CD8-positive, alpha-beta memory T cell (primary cell): ENCODE measurements at regions not wholly inside any gene's neighbourhood (a gene's known extent, or its start where the extent isn't known, plus 50 kb on each side); places are given as distances from the start of the nearest gene placed in this dataset.

Experiments
- CTCF ChIA-PET: fragments of 350-600 bp; sonication (Branson Sonifier 250); formaldehyde crosslinking; loops from one replicate; lab custom pipeline; 2021; ENCODE audit warnings: antibody characterized with exemption; lab: Charles Lee
- POLR2A ChIA-PET: fragments of 350-600 bp; sonication (Branson Sonifier 250); formaldehyde crosslinking; loops from one replicate; lab custom pipeline; 2021; ENCODE audit warnings: antibody characterized with exemption; lab: Charles Lee
- DNase-seq, 5 donors: peaks; one replicate each; pipeline versions ENCODE4 v3.0.0 to v3.0.0-alpha.2; 2020 to 2022; ENCODE audit warnings: mixed read lengths in 1 of 5
- H3K27ac ChIP-seq: one replicate; pipeline ENCODE4 v1.7.0; 2013; ENCODE audit warnings: low read depth, mild to moderate bottlenecking, low read length, moderate library complexity
- H3K27me3 ChIP-seq: 2 replicates; pipeline ENCODE4 v1.7.0; 2013; ENCODE audit warnings: low read length, mild to moderate bottlenecking; ENCODE audit not compliant: insufficient read depth, poor library complexity, severe bottlenecking
- H3K36me3 ChIP-seq: 2 replicates; pipeline ENCODE4 v1.7.0; 2013; ENCODE audit warnings: mild to moderate bottlenecking, low read length, moderate library complexity; ENCODE audit not compliant: insufficient read depth
- H3K4me1 ChIP-seq: 2 replicates; pipeline ENCODE4 v1.7.0; 2013; ENCODE audit warnings: mild to moderate bottlenecking, low read length, moderate library complexity; ENCODE audit not compliant: insufficient read depth
- H3K4me3 ChIP-seq: 2 replicates; pipeline ENCODE4 v1.7.0; 2013; ENCODE audit warnings: mild to moderate bottlenecking, low read length
- H3K9me3 ChIP-seq: 2 replicates; pipeline ENCODE4 v1.7.0; 2013; ENCODE audit warnings: mild to moderate bottlenecking, low read length
- H3K27ac Mint-ChIP-seq, 8 donors: one replicate each; pipeline ENCODE4 v1.8.0; 2020 to 2021; ENCODE audit warnings: mixed read lengths in 8 of 8, mild to moderate bottlenecking in 6 of 8, inconsistent platforms in 3 of 8, moderate library complexity in 3 of 8
- H3K27me3 Mint-ChIP-seq, 2 donors: one replicate each; pipeline ENCODE4 v1.8.0; 2020 to 2021; ENCODE audit warnings: mixed read lengths in 2 of 2, mild to moderate bottlenecking in 1 of 2, moderate library complexity in 1 of 2
- H3K36me3 Mint-ChIP-seq, 3 donors: one replicate each; pipeline ENCODE4 v1.8.0; 2020 to 2021; ENCODE audit warnings: mixed read lengths in 3 of 3, inconsistent platforms in 1 of 3, mild to moderate bottlenecking in 1 of 3
- H3K4me1 Mint-ChIP-seq, 3 donors: one replicate each; pipeline ENCODE4 v1.8.0; 2020 to 2021; ENCODE audit warnings: mixed read lengths in 3 of 3, inconsistent platforms in 1 of 3, mild to moderate bottlenecking in 1 of 3
- H3K4me3 Mint-ChIP-seq, 7 donors: one replicate each; pipeline ENCODE4 v1.8.0; 2020 to 2021; ENCODE audit warnings: mixed read lengths in 7 of 7, mild to moderate bottlenecking in 6 of 7, moderate library complexity in 4 of 7, inconsistent platforms in 2 of 7
- H3K9me3 Mint-ChIP-seq, 5 donors: one replicate each; pipeline ENCODE4 v1.8.0; 2020 to 2022; ENCODE audit warnings: mixed read lengths in 5 of 5, mild to moderate bottlenecking in 3 of 5, moderate library complexity in 2 of 5, inconsistent platforms in 1 of 5

GRCh38 chr5:54905942-54906537, 79.4 kb downstream of the ESM1 start:
- H3K4me1 Mint-ChIP-seq, result peaks cover 9 to 12% (median 11%) of the 10 kb centered on the region in 3 donors
- no peak overlapping the region for H3K27ac ChIP-seq
- H3K27me3 Mint-ChIP-seq, result peaks cover 0 to 4% of the 10 kb centered on the region in 2 donors
- no peaks in the 10 kb centered on the region for H3K9me3 ChIP-seq
- DNase-seq, result peak; percentile 40 to 66 (median 50)
- no peak overlapping the region for H3K4me3 ChIP-seq
- H3K36me3 ChIP-seq, result no peaks in the 10 kb centered on the region
- ChIA-PET POLR2A (interaction anchor here (1.1 kb wide), 1 partner anchor 254 kb away, joined by 3 read pairs; the partner anchor contains the start of gene GPX8), CTCF (interaction anchor here (0.8 to 7.4 kb wide), 25 partner anchors 8 to 389 kb away, joined by 3 to 101 read pairs (median 4); partner anchors contain the start of genes GPX8 and SNX18)
- H3K27ac Mint-ChIP-seq, result no peak overlapping the region
- no peaks in the 10 kb centered on the region for H3K9me3 Mint-ChIP-seq
- H3K4me3 Mint-ChIP-seq, result no peak overlapping the region
- H3K27me3 ChIP-seq, result no peaks in the 10 kb centered on the region
- H3K4me1 ChIP-seq, result peaks cover 9% of the 10 kb centered on the region
- no peaks in the 10 kb centered on the region for H3K36me3 Mint-ChIP-seq

DNA sequence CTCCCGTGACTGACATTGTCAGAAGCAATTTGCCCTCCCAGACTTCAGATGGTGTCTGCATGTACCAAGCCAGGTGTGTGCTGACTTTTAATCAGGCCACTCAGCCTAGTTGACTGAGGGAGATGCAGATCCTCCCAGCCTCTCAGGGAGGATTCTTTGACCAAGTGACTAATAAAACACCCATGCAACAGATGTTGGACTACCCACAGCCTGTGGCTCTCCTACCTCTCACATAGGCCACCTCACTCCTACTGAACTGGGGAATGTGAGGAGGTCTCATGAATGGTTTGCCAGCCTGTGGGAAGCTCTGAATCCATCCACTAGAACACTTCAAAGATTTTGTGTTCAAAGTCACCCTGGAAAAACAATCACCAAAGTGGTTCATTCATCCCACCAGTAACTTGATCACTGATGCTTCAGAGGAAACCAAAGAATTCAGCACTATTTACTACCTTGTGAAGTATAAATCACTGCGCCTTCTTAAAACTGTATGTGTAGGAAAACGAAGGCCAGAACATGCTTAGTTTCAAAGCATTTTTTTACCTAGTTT, 80.1 kb downstream of the ESM1 start:
- H3K4me1 ChIP-seq, result peaks cover 9% of the 10 kb centered on the region
- H3K27ac Mint-ChIP-seq, result no peak overlapping the region
- H3K36me3 ChIP-seq, result no peaks in the 10 kb centered on the region
- peaks cover 9 to 12% (median 11%) of the 10 kb centered on the region in 3 donors for H3K4me1 Mint-ChIP-seq
- no peak overlapping the region for H3K27ac ChIP-seq
- H3K9me3 ChIP-seq, result no peaks in the 10 kb centered on the region
- H3K9me3 Mint-ChIP-seq, result no peaks in the 10 kb centered on the region
- ChIA-PET CTCF (interaction anchor here (1.9 to 7.4 kb wide), 5 partner anchors 9 to 252 kb away, joined by 7 to 101 read pairs (median 21); partner anchors contain the start of gene GPX8), POLR2A (no interaction called here)
- DNase-seq, result no peak
- H3K27me3 Mint-ChIP-seq, result peaks cover under 1 to 4% of the 10 kb centered on the region in 2 donors
- no peak overlapping the region for H3K4me3 ChIP-seq
- no peaks in the 10 kb centered on the region for H3K36me3 Mint-ChIP-seq
- H3K4me3 Mint-ChIP-seq, result no peak overlapping the region
- H3K27me3 ChIP-seq, result no peaks in the 10 kb centered on the region

DNA sequence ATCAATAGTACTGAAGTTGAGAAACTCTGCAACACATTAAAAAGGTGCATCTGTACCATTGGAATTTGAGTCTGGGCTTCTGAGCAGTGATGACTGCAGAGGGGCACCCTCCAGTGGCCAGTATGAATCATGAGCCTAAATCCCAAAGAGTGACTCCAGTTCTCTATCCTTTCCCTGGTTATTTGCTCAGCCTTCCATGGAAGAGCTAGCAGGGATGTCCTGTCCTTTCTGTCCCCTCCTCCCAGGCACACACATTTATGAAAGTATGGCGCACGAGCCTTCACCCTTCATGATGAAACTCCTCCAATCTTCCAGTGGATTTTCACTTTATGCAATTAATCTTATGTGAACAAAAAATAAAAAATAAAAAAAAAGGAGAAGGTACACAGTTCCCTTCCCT, 81.0 kb downstream of the ESM1 start:
- H3K4me1 ChIP-seq, result peaks cover 9% of the 10 kb centered on the region
- no peaks in the 10 kb centered on the region for H3K27me3 ChIP-seq
- H3K27me3 Mint-ChIP-seq, result peaks cover 5% of the 10 kb centered on the region in 2 donors
- H3K36me3 ChIP-seq, result no peaks in the 10 kb centered on the region
- H3K36me3 Mint-ChIP-seq, result no peaks in the 10 kb centered on the region
- POLR2A ChIA-PET, result no interaction called here
- H3K4me3 ChIP-seq, result no peak overlapping the region
- CTCF ChIA-PET, result interaction anchor here (0.9 to 7.4 kb wide), 3 partner anchors 39 to 253 kb away, joined by 3 to 101 read pairs (median 42); partner anchors contain the start of gene GPX8
- H3K4me1 Mint-ChIP-seq, result peaks cover 9 to 12% (median 11%) of the 10 kb centered on the region in 3 donors
- no peak overlapping the region for H3K4me3 Mint-ChIP-seq
- no peak overlapping the region for H3K27ac ChIP-seq
- H3K27ac Mint-ChIP-seq, result no peak overlapping the region
- DNase-seq, result no peak
- no peaks in the 10 kb centered on the region for H3K9me3 Mint-ChIP-seq
- H3K9me3 ChIP-seq, result no peaks in the 10 kb centered on the region

DNA sequence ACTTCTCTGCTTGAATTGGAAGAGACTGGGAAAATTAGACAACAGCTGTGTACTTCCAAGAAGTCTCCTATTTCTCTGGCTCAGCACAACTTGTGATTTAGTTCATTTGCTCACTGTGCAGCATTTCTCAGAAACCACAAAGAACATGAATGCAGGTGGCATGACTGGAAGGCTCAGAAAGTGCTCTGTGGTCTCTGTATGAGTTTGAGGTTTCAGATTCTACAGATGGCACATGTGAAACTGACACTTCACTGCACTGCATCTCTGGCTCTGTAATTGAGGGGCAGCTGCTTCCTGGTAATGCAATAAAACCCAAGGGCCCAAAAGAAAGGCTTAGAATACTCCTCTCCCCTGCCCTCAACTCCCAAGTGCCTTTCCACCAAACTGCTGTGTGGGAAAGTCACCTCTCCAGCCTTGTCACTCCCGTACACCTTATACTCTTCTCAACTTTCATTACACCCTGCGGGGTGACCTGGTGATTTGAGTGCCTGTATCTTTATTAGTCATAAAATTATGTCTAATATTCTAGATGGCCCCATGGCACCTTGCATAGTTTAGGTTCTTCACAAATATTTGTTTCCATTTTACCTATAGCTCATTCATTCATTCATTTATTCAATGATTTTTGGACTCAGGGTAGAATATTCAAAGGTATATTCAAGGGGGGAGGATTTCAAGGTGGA, 82.5 kb downstream of the ESM1 start:
- H3K4me1 Mint-ChIP-seq, result peaks cover 9 to 12% (median 11%) of the 10 kb centered on the region in 3 donors

GRCh38 chr5:54900984-54901725, 84.2 kb downstream of the ESM1 start:
- no peak overlapping the region for H3K4me3 Mint-ChIP-seq
- Histone ChIP-seq H3K4me1 (peaks cover 9% of the 10 kb centered on the region), H3K9me3 (no peaks in the 10 kb centered on the region), H3K27me3 (no peaks in the 10 kb centered on the region), H3K36me3 (no peaks in the 10 kb centered on the region), H3K27ac (no peak overlapping the region), H3K4me3 (no peak overlapping the region)
- H3K9me3 Mint-ChIP-seq, result no peaks in the 10 kb centered on the region
- ChIA-PET POLR2A (no interaction called here), CTCF (interaction anchor here (0.9 to 1.0 kb wide), 3 partner anchors 9 to 258 kb away, joined by 3 read pairs; partner anchors contain the start of gene GPX8)
- peaks cover 9 to 19% of the 10 kb centered on the region in 2 donors for H3K27me3 Mint-ChIP-seq
- peaks cover 0 to 1% (median 0%) of the 10 kb centered on the region in 3 donors for H3K36me3 Mint-ChIP-seq
- H3K4me1 Mint-ChIP-seq, result peaks cover 9 to 12% (median 11%) of the 10 kb centered on the region in 3 donors
- no peak for DNase-seq
- H3K27ac Mint-ChIP-seq, result peak overlapping the region in 1 of 8 donors; percentile 9

More for the DNA sequence above, 82.5 kb downstream of the ESM1 start:
- H3K27ac ChIP-seq, result no peak overlapping the region
- H3K36me3 ChIP-seq, result no peaks in the 10 kb centered on the region
- Mint-ChIP-seq H3K9me3 (no peaks in the 10 kb centered on the region), H3K36me3 (peaks cover 0 to 1% (median 0%) of the 10 kb centered on the region in 3 donors), H3K27ac (peak overlapping the region in 2 of 8 donors; percentile 3 to 30), H3K27me3 (peaks cover 9 to 10% of the 10 kb centered on the region in 2 donors), H3K4me3 (peak overlapping the region in 1 of 7 donors; percentile 3)
- ChIA-PET CTCF (interaction anchor here (0.8 to 7.4 kb wide), 2 partner anchors 193 to 255 kb away, joined by 3 to 101 read pairs; partner anchors contain the start of gene GPX8), POLR2A (no interaction called here)
- no peaks in the 10 kb centered on the region for H3K27me3 ChIP-seq
- H3K4me3 ChIP-seq, result no peak overlapping the region
- no peaks in the 10 kb centered on the region for H3K9me3 ChIP-seq
- peak in 4 of 5 donors; percentile 8 to 53 (median 24) for DNase-seq
- peaks cover 9% of the 10 kb centered on the region for H3K4me1 ChIP-seq

DNA sequence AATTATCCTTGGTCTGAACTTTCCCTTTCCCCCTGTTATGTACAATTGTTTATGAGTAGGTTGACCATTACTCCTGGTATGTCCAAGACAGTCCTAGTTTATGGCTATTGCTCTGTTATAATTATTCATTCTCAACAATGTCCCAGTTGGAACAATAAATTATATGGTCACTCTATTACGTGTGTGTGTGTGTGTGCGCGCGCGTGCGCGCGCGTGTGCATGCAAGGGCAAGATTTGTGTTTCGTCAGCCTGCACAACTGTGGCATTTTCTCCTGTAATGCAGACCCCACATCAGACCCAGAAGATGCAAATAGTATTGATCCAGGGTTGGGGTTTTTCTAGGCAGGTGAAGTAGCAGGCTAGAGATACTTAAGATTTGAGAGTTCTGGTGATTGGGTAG, 88.4 kb downstream of the ESM1 start:
- H3K4me3 ChIP-seq, result no peak overlapping the region
- H3K27ac ChIP-seq, result no peak overlapping the region
- H3K4me3 Mint-ChIP-seq, result no peak overlapping the region
- H3K4me1 Mint-ChIP-seq, result peaks cover 0 to 8% (median 5%) of the 10 kb centered on the region in 3 donors
- H3K9me3 ChIP-seq, result no peaks in the 10 kb centered on the region
- no peaks in the 10 kb centered on the region for H3K4me1 ChIP-seq
- no peak for DNase-seq
- peaks cover 7 to 25% of the 10 kb centered on the region in 2 donors for H3K27me3 Mint-ChIP-seq
- no peaks in the 10 kb centered on the region for H3K36me3 ChIP-seq
- H3K27ac Mint-ChIP-seq, result peak overlapping the region in 1 of 8 donors; percentile 24
- H3K9me3 Mint-ChIP-seq, result no peaks in the 10 kb centered on the region
- H3K27me3 ChIP-seq, result no peaks in the 10 kb centered on the region
- CTCF ChIA-PET, result interaction anchor here (1.0 to 1.2 kb wide), 2 partner anchors 10 to 250 kb away, joined by 3 to 4 read pairs; no protein-coding TSS in a partner anchor
- POLR2A ChIA-PET, result no interaction called here
- peaks cover 0 to 1% (median 0%) of the 10 kb centered on the region in 3 donors for H3K36me3 Mint-ChIP-seq

- DNase-seq, result no peak
- Mint-ChIP-seq H3K9me3 (no peaks in the 10 kb centered on the region), H3K4me1 (peaks cover 0 to 8% (median 5%) of the 10 kb centered on the region in 3 donors), H3K27me3 (peaks cover 7 to 25% of the 10 kb centered on the region in 2 donors), H3K36me3 (peaks cover 0 to 1% (median 0%) of the 10 kb centered on the region in 3 donors), H3K4me3 (peak overlapping the region; percentile 43 to 74 (median 68)), H3K27ac (peak overlapping the region in 1 of 8 donors; percentile 66)
- ChIA-PET CTCF (interaction anchor here (0.7 to 1.3 kb wide), 7 partner anchors 11 to 452 kb away, joined by 3 to 4 read pairs (median 3); partner anchors contain the start of gene GPX8), POLR2A (no interaction called here)
- H3K36me3 ChIP-seq, result no peaks in the 10 kb centered on the region
- no peaks in the 10 kb centered on the region for H3K9me3 ChIP-seq
- no peaks in the 10 kb centered on the region for H3K27me3 ChIP-seq
- no peaks in the 10 kb centered on the region for H3K4me1 ChIP-seq
- no peak overlapping the region for H3K27ac ChIP-seq
- no peak overlapping the region for H3K4me3 ChIP-seq
Observed at GRCh38 chr5:54895816-54896341, 89.5 kb downstream of the ESM1 start.
